ENCODE measurements at regions not wholly inside any gene's neighbourhood (a gene's known extent, or its start where the extent isn't known, plus 50 kb on each side); places are given as distances from the start of the nearest gene placed in this dataset.

DNA sequence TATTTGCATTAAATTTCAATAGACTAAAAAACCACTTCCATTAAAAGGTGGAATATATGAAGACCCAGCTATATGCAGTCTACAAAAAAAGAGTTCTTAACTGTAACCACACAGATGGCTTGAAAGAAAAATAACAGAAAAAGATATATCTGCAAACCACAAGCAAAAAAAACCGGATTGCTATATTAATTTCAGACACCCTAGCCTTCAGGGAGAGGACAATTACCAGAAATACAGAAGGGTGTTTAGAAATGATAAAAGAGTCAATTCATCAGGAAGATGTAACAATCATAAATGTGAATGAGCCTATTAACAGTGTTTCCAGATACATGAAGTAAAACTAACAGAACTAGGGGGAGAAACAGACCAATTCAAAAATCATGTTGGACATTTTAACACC, 56.9 kb upstream of the SMIM23 start:
- TF ChIP-seq CTCF (IDR thresholded peaks at IDR 0.05) (no peak), POLR2AphosphoS5 (IDR thresholded peaks at IDR 0.05) (no peak), EP300 (IDR thresholded peaks at IDR 0.05) (no peak)

Measured in suprapubic skin (tissue), 4 donors.